ENCODE measurements at regions not wholly inside any gene's neighbourhood (a gene's known extent, or its start where the extent isn't known, plus 50 kb on each side); places are given as distances from the start of the nearest gene placed in this dataset.

DNA sequence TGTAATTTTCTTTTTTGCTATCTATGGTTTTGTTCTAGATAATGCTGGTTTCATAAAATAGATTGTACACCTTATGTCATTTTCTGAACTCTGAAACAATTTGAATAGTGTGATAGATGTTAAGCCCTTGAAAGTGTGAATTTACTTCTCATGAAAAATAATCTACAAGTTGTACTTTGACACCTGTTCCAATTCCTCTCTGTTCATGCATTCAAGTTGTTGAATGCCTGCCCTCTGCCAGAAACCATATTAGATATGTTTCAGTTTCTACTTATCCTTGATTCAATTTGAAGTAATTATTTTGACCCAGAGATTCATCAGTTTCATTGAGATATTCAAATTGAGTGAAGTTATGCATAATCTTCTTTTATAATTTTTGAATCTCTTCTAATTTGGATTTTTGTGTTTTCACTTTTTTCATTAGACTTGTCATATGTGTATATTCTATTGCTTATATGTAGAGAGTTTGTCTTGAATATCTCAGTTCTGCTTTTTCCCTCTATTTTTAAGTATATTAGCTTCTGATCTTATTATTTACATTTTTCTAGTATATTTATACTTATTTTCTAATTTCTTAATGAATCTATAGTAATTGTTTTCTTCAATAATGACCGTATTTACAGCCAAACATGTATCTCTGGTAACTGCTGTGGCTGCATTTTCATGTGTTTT, 143.3 kb upstream of the TACR1 start:
- no peaks in the 10 kb centered on the region for H3K36me3 Mint-ChIP-seq (ENCODE audit: low read depth)
- POLR2A ChIA-PET: no interaction called here
- no peaks in the 10 kb centered on the region for H3K4me1 Mint-ChIP-seq
- H3K27ac Mint-ChIP-seq: no peak overlapping the region
- no peaks in the 10 kb centered on the region for H3K9me3 Mint-ChIP-seq (ENCODE audit: low read depth)
- intact Hi-C loops (cut with DNase I, micrococcal nuclease): no loop called here
- H3K4me3 Mint-ChIP-seq: no peak overlapping the region
- CTCF ChIA-PET: no interaction called here
- H3K27me3 Mint-ChIP-seq: no peaks in the 10 kb centered on the region
- no peak for DNase-seq
- ATAC-seq: no peak

DNA sequence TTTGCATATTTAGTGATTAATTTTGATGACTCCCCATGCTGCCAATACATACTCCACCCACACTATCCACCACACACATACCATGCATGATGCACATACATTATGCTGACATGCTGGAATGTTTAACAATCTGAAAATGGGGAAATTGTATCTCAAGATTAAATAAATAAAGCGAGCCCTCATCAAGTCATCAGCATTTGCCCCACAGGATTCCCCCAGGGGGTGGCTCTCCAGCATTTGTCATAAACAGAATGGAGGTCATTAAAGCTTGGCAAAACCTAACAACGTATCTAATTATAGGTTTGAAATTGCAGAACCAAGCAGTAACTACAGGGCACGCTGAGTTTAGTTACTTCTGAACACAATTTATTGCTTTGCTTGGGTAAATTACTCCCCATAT, 141.2 kb upstream of the TACR1 start:
- no peak for ATAC-seq
- Mint-ChIP-seq H3K9me3 (ENCODE audit: low read depth) (no peaks in the 10 kb centered on the region), H3K4me3 (no peak overlapping the region), H3K27ac (no peak overlapping the region), H3K4me1 (no peaks in the 10 kb centered on the region), H3K27me3 (no peaks in the 10 kb centered on the region), H3K36me3 (ENCODE audit: low read depth) (no peaks in the 10 kb centered on the region)
- no peak for DNase-seq
- ChIA-PET CTCF (interaction anchor here (0.6 kb wide), 1 partner anchor 568 kb away, joined by 3 read pairs; no protein-coding TSS in a partner anchor), POLR2A (no interaction called here)
- intact Hi-C loops (cut with DNase I, micrococcal nuclease): no loop called here

GRCh38 chr2:75338461-75338860, 139.1 kb upstream of the TACR1 start:
- no peaks in the 10 kb centered on the region for H3K36me3 Mint-ChIP-seq (ENCODE audit: low read depth)
- DNase-seq (no peak), ATAC-seq (no peak)
- POLR2A ChIA-PET: no interaction called here
- H3K9me3 Mint-ChIP-seq (ENCODE audit: low read depth): no peaks in the 10 kb centered on the region
- intact Hi-C loops (cut with DNase I, micrococcal nuclease): no loop called here
- H3K4me3 Mint-ChIP-seq: no peak overlapping the region
- no peaks in the 10 kb centered on the region for H3K4me1 Mint-ChIP-seq
- H3K27ac Mint-ChIP-seq: no peak overlapping the region
- CTCF ChIA-PET: interaction anchor here (0.6 kb wide), 1 partner anchor 30 kb away, joined by 3 read pairs; no protein-coding TSS in a partner anchor
- no peaks in the 10 kb centered on the region for H3K27me3 Mint-ChIP-seq

- no peak for DNase-seq
- H3K9me3 Mint-ChIP-seq (ENCODE audit: low read depth): no peaks in the 10 kb centered on the region
- CTCF ChIA-PET: interaction anchor here (0.6 kb wide), 1 partner anchor 29 kb away, joined by 3 read pairs; no protein-coding TSS in a partner anchor
- ATAC-seq: no peak
- POLR2A ChIA-PET: no interaction called here
- H3K4me1 Mint-ChIP-seq: no peaks in the 10 kb centered on the region
- no peak overlapping the region for H3K27ac Mint-ChIP-seq
- intact Hi-C loops (cut with DNase I, micrococcal nuclease): no loop called here
- H3K27me3 Mint-ChIP-seq: no peaks in the 10 kb centered on the region
- no peaks in the 10 kb centered on the region for H3K36me3 Mint-ChIP-seq (ENCODE audit: low read depth)
- no peak overlapping the region for H3K4me3 Mint-ChIP-seq
Measured at GRCh38 chr2:75337619-75338018, 138.3 kb upstream of the TACR1 start.

DNA sequence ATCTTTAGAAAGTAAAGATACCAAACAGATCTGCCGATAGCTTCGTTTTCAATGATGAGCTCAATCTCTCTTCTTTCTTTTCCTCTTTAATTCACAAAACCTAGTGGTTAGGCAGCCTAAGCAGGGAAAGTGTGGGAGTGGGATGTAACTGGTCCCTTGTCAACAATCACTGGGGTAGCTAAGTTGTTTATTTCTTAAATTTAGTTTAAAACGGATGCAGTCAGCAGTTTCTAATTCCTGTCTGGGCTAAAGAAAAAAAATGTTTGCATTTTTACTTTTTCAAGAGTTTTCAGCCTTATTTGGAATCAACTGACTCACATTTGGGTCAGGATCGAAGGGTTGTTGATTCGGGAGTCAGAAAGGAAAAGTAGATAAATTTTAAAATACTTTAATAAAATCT, 137.7 kb upstream of the TACR1 start:
- CTCF ChIA-PET: no interaction called here
- H3K27ac Mint-ChIP-seq: no peak overlapping the region
- no peaks in the 10 kb centered on the region for H3K9me3 Mint-ChIP-seq (ENCODE audit: low read depth)
- no peaks in the 10 kb centered on the region for H3K4me1 Mint-ChIP-seq
- intact Hi-C loops (cut with DNase I, micrococcal nuclease): no loop called here
- POLR2A ChIA-PET: no interaction called here
- no peak overlapping the region for H3K4me3 Mint-ChIP-seq
- H3K27me3 Mint-ChIP-seq: no peaks in the 10 kb centered on the region
- H3K36me3 Mint-ChIP-seq (ENCODE audit: low read depth): no peaks in the 10 kb centered on the region
- DNase-seq (no peak), ATAC-seq (no peak)

- H3K27ac Mint-ChIP-seq: no peak overlapping the region
- CTCF ChIA-PET: no interaction called here
Measured at GRCh38 chr2:75336451-75336850, 137.1 kb upstream of the TACR1 start.

DNA sequence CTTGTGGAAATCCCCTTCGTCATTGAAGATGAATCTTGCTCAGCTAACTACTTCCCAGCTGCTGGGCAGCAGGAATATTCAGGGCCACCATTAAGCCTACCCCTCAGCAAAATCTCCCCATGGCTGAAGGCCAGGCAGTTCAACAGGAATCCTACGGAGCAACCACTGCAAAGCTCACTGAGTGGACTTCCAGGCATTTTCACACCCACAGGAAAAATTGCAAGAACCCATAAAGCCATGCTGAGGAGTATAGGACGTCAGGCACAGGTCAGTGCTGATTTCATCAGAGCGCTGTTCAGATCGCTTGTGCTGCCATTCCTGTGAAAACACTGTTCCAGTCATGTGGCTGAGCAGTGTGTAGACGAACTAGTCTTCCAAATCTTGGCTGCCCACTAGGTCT, 134.8 kb upstream of the TACR1 start:
- intact Hi-C loops (cut with DNase I, micrococcal nuclease): no loop called here
- ChIA-PET POLR2A (no interaction called here), CTCF (no interaction called here)
- H3K36me3 Mint-ChIP-seq (ENCODE audit: low read depth): no peaks in the 10 kb centered on the region
- no peak overlapping the region for H3K27ac Mint-ChIP-seq
- no peak overlapping the region for H3K4me3 Mint-ChIP-seq
- ATAC-seq (no peak), DNase-seq (no peak)
- no peaks in the 10 kb centered on the region for H3K4me1 Mint-ChIP-seq
- H3K27me3 Mint-ChIP-seq: no peaks in the 10 kb centered on the region
- H3K9me3 Mint-ChIP-seq (ENCODE audit: low read depth): no peaks in the 10 kb centered on the region

More at GRCh38 chr2:75336451-75336850, 137.1 kb upstream of the TACR1 start:
- intact Hi-C loops (cut with DNase I, micrococcal nuclease): no loop called here
- no peaks in the 10 kb centered on the region for H3K27me3 Mint-ChIP-seq
- no peak overlapping the region for H3K4me3 Mint-ChIP-seq
- ATAC-seq: no peak
- H3K36me3 Mint-ChIP-seq (ENCODE audit: low read depth): no peaks in the 10 kb centered on the region
- H3K4me1 Mint-ChIP-seq: no peaks in the 10 kb centered on the region
- H3K9me3 Mint-ChIP-seq (ENCODE audit: low read depth): no peaks in the 10 kb centered on the region
- POLR2A ChIA-PET: no interaction called here
- no peak for DNase-seq

- no peaks in the 10 kb centered on the region for H3K9me3 Mint-ChIP-seq (ENCODE audit: low read depth)
- H3K27ac Mint-ChIP-seq: no peak overlapping the region
- H3K36me3 Mint-ChIP-seq (ENCODE audit: low read depth): no peaks in the 10 kb centered on the region
- DNase-seq (no peak), ATAC-seq (no peak)
- intact Hi-C loops (cut with DNase I, micrococcal nuclease): no loop called here
- H3K27me3 Mint-ChIP-seq: no peaks in the 10 kb centered on the region
- no peak overlapping the region for H3K4me3 Mint-ChIP-seq
- POLR2A ChIA-PET: no interaction called here
- no peaks in the 10 kb centered on the region for H3K4me1 Mint-ChIP-seq
- CTCF ChIA-PET: no interaction called here
Measured at GRCh38 chr2:75333646-75334045, 134.3 kb upstream of the TACR1 start.

- Mint-ChIP-seq H3K27ac (no peak overlapping the region), H3K36me3 (ENCODE audit: low read depth) (no peaks in the 10 kb centered on the region), H3K4me1 (no peaks in the 10 kb centered on the region), H3K27me3 (peaks cover 7% of the 10 kb centered on the region), H3K9me3 (ENCODE audit: low read depth) (no peaks in the 10 kb centered on the region), H3K4me3 (no peak overlapping the region)
- DNase-seq: no peak
- POLR2A ChIA-PET: no interaction called here
- ATAC-seq: no peak
- intact Hi-C loops (cut with DNase I, micrococcal nuclease): no loop called here
- CTCF ChIA-PET: no interaction called here
Measured at GRCh38 chr2:75328156-75328555, 128.8 kb upstream of the TACR1 start.

GRCh38 chr2:75327334-75327733, 128.0 kb upstream of the TACR1 start:
- ChIA-PET CTCF (no interaction called here), POLR2A (no interaction called here)
- Mint-ChIP-seq H3K36me3 (ENCODE audit: low read depth) (no peaks in the 10 kb centered on the region), H3K9me3 (ENCODE audit: low read depth) (no peaks in the 10 kb centered on the region), H3K27me3 (peaks cover 7% of the 10 kb centered on the region), H3K4me1 (no peaks in the 10 kb centered on the region), H3K27ac (no peak overlapping the region), H3K4me3 (no peak overlapping the region)
- ATAC-seq (no peak), DNase-seq (no peak)
- intact Hi-C loops (cut with DNase I, micrococcal nuclease): no loop called here

DNA sequence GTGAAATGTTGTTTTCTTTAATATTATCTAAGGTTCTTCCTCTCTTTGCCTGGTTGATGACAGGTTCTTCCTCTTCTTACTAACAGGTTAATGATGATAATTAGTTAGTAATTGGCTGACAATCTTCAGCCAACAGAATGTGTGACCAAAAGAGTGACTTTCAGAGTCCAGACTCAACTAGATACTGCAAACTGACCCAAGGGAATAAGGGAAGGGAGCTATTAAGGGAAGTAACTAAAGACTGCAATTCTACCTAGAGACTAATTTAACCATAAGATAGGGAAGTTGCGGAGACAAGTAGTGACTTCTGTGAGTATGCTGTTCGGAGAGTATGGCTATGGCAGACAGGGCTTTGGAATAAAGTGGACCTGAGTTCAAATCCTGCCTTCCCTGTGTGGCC, 127.3 kb upstream of the TACR1 start:
- POLR2A ChIA-PET: no interaction called here
- no peak for DNase-seq
- intact Hi-C loops (cut with DNase I, micrococcal nuclease): no loop called here
- H3K4me1 Mint-ChIP-seq: no peaks in the 10 kb centered on the region
- ATAC-seq: no peak
- CTCF ChIA-PET: no interaction called here
- H3K27ac Mint-ChIP-seq: no peak overlapping the region
- no peaks in the 10 kb centered on the region for H3K9me3 Mint-ChIP-seq (ENCODE audit: low read depth)
- peaks cover 7% of the 10 kb centered on the region for H3K27me3 Mint-ChIP-seq
- H3K4me3 Mint-ChIP-seq: no peak overlapping the region
- no peaks in the 10 kb centered on the region for H3K36me3 Mint-ChIP-seq (ENCODE audit: low read depth)

DNA sequence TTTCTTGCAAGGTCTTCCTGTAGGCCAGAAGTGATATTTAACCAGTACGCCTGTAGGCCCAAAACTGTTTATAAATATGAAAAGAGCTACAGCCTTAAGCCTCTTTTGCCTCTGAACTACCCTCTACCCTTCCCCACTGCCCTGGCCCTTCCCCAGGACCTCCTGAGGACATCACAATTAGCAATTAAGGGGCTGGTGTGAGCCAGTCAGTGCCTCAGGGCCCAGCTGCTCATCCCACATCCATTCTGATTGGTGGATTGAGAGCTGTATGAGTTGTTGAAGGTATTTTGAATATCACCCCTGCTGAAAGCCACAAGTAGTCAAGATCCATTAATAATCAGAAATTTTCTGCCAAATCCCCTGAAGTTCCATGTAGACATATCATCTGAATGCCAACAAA, 126.3 kb upstream of the TACR1 start:
- Mint-ChIP-seq H3K36me3 (ENCODE audit: low read depth) (no peaks in the 10 kb centered on the region), H3K4me1 (no peaks in the 10 kb centered on the region), H3K4me3 (no peak overlapping the region), H3K27me3 (peaks cover 7% of the 10 kb centered on the region), H3K9me3 (ENCODE audit: low read depth) (no peaks in the 10 kb centered on the region), H3K27ac (no peak overlapping the region)
- ATAC-seq: no peak
- ChIA-PET CTCF (interaction anchor here (0.8 kb wide), 1 partner anchor 22 kb away, joined by 4 read pairs; no protein-coding TSS in a partner anchor), POLR2A (interaction anchor here (0.6 kb wide), 1 partner anchor 261 kb away, joined by 3 read pairs; no protein-coding TSS in a partner anchor)
- no peak for DNase-seq
- intact Hi-C loops (cut with DNase I, micrococcal nuclease): no loop called here

DNA sequence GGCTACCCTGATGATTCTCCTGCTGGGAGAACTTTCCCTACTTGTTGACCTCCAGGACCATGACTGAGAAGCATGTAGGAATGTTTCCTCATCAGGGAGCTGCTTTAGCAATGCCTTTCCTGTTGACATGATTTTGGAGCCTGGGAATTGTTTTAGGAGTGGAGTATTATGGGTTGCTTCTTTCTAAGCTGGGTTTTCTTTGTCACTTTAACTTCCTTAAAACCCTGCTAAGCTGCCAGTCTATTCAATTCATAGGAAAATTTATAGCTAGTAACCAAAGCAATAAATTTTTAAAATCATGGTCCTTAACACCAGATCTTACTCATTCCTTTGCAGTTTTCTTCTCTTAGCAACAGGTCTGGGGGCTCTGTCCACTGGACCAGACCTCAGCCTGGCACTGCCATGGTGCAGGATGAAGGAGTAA, 125.6 kb upstream of the TACR1 start:
- no peaks in the 10 kb centered on the region for H3K36me3 Mint-ChIP-seq (ENCODE audit: low read depth)
- ATAC-seq (no peak), DNase-seq (no peak)
- H3K9me3 Mint-ChIP-seq (ENCODE audit: low read depth): no peaks in the 10 kb centered on the region
- peaks cover 7% of the 10 kb centered on the region for H3K27me3 Mint-ChIP-seq
- ChIA-PET POLR2A (no interaction called here), CTCF (no interaction called here)
- intact Hi-C loops (cut with DNase I, micrococcal nuclease): no loop called here
- H3K27ac Mint-ChIP-seq: no peak overlapping the region
- H3K4me3 Mint-ChIP-seq: no peak overlapping the region
- H3K4me1 Mint-ChIP-seq: no peaks in the 10 kb centered on the region
